ENCODE measurements at regions not wholly inside any gene's neighbourhood (a gene's known extent, or its start where the extent isn't known, plus 50 kb on each side); places are given as distances from the start of the nearest gene placed in this dataset.
A peak's percentile ranks its signal among the peaks of the same experiment; 100 is the strongest.

DNA sequence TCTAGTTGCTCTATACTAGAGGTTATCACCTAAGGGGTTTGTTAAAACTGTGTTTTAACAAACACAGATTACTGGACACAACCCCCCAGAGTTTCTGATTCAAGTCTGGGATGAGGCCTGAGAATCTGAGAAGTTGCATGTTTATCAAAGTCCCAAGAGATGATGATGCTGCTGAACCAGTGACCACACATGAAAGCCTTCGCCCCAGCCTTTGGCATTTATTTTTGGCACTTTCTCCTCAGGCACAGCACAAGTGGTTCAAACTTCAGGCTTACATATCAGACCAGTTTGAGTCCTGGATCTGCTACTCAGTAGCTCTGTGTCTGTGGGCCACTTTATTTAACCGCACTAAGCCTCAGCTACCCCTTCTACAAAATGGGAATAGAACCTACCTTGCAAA, 407.2 kb upstream of the PIK3R1 start:
- H3K4me3 Mint-ChIP-seq: no peak overlapping the region
- H3K27me3 Mint-ChIP-seq: no peaks in the 10 kb centered on the region
- no peak overlapping the region for H3K27ac ChIP-seq (ENCODE audit: low read depth in 1 of 2, low read length in 2 of 2)
- POLR2A ChIA-PET: no interaction called here
- no peaks in the 10 kb centered on the region for H3K4me1 Mint-ChIP-seq (ENCODE audit: low read depth)
- intact Hi-C loops (cut with DNase I, micrococcal nuclease): no loop called here
- no peak overlapping the region for H3K27ac Mint-ChIP-seq
- TF ChIP-seq, protein P1, sequence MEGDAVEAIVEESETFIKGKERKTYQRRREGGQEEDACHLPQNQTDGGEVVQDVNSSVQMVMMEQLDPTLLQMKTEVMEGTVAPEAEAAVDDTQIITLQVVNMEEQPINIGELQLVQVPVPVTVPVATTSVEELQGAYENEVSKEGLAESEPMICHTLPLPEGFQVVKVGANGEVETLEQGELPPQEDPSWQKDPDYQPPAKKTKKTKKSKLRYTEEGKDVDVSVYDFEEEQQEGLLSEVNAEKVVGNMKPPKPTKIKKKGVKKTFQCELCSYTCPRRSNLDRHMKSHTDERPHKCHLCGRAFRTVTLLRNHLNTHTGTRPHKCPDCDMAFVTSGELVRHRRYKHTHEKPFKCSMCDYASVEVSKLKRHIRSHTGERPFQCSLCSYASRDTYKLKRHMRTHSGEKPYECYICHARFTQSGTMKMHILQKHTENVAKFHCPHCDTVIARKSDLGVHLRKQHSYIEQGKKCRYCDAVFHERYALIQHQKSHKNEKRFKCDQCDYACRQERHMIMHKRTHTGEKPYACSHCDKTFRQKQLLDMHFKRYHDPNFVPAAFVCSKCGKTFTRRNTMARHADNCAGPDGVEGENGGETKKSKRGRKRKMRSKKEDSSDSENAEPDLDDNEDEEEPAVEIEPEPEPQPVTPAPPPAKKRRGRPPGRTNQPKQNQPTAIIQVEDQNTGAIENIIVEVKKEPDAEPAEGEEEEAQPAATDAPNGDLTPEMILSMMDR (IDR thresholded peaks at IDR 0.05): no peak
- H3K9me3 ChIP-seq (ENCODE audit: control insufficient read depth in 1 of 2, insufficient read depth in 1 of 2, low read length in 2 of 2): no peaks in the 10 kb centered on the region
- no peaks in the 10 kb centered on the region for H3K36me3 Mint-ChIP-seq (ENCODE audit: low read depth)
- CTCF ChIA-PET: no interaction called here
- no peak for DNase-seq
- no peak overlapping the region for H3K4me3 ChIP-seq (ENCODE audit: low read length)
- no peaks in the 10 kb centered on the region for H3K4me1 ChIP-seq (ENCODE audit: insufficient read depth, low read length)
- ATAC-seq (ENCODE audit: poor library complexity): no peak
- no peaks in the 10 kb centered on the region for H3K27me3 ChIP-seq (ENCODE audit: control insufficient read depth in 1 of 2, insufficient read depth in 2 of 2, low read length in 2 of 2)
- no peaks in the 10 kb centered on the region for H3K36me3 ChIP-seq (ENCODE audit: insufficient read depth, low read length)
- no peaks in the 10 kb centered on the region for H3K9me3 Mint-ChIP-seq

DNA sequence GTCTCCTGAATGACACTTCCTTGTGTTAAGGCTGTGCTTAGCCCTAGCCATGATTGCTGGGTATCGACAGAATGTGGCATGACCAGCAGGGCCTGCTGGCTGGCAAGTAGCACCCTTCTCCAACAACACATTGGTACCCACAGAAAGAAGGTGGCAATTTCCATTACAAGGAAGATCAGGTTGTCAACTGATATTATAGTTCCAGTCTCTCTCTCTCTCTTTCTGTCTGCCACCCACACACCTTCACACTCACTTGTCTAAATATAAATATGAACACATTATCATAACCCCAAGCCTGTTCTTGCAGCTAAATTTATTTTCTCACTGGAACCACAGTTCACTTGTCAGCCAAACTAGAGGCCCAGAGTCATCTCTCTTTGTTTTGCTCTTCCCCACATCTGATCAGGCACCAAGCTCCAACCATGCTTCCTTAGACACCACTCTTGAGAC, 408.1 kb upstream of the PIK3R1 start:
- no peaks in the 10 kb centered on the region for H3K4me1 Mint-ChIP-seq (ENCODE audit: low read depth)
- H3K9me3 Mint-ChIP-seq: no peaks in the 10 kb centered on the region
- Histone ChIP-seq H3K4me3 (ENCODE audit: low read length) (no peak overlapping the region), H3K27ac (ENCODE audit: low read depth in 1 of 2, low read length in 2 of 2) (no peak overlapping the region), H3K36me3 (ENCODE audit: insufficient read depth, low read length) (no peaks in the 10 kb centered on the region), H3K4me1 (ENCODE audit: insufficient read depth, low read length) (no peaks in the 10 kb centered on the region), H3K27me3 (ENCODE audit: control insufficient read depth in 1 of 2, insufficient read depth in 2 of 2, low read length in 2 of 2) (no peaks in the 10 kb centered on the region), H3K9me3 (ENCODE audit: control insufficient read depth in 1 of 2, insufficient read depth in 1 of 2, low read length in 2 of 2) (no peaks in the 10 kb centered on the region)
- intact Hi-C loops (cut with DNase I, micrococcal nuclease): no loop called here
- no peaks in the 10 kb centered on the region for H3K36me3 Mint-ChIP-seq (ENCODE audit: low read depth)
- H3K4me3 Mint-ChIP-seq: no peak overlapping the region
- ChIA-PET CTCF (no interaction called here), POLR2A (no interaction called here)
- TF ChIP-seq, protein P1 (IDR thresholded peaks at IDR 0.05): no peak
- no peak overlapping the region for H3K27ac Mint-ChIP-seq
- ATAC-seq (ENCODE audit: poor library complexity): no peak
- peak in 1 of 14 experiments; percentile 1 for DNase-seq
- no peaks in the 10 kb centered on the region for H3K27me3 Mint-ChIP-seq

DNA sequence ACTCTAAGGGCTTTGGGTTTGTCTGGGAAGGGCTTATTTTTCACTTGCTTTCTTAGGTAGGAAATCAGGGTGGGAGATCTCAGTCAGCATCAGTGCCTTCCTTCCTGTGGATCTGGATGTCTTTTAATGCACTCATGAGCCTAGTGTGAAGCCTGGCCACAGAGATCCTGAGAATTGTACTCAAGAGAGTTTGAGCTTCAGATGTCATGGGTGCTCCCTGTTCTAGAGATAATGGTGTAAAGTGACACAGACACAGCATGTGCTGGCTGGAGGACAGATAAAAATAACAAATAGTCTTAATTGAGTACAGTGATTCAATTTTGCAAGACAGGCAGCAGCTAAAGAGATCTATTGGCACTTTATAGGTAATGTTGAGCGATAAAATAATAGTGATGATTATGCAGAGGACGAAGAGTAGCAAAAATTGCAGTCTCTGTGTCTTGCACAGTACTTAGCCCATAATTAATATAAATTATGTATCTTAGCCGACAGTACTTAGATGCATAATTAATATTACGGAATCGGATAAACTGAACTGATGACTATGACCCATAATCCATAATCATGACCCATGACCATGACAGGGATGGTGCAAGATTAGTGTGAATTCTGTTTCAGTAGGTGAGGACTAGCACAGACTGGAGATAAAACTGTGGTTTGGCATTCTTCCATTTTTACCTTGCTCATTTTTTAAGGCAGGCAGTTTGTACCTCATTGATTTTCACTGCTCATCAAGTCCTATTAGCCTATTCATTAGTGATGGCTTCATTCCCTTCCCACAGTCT, 408.7 kb upstream of the PIK3R1 start:
- Histone ChIP-seq H3K27me3 (ENCODE audit: control insufficient read depth in 1 of 2, insufficient read depth in 2 of 2, low read length in 2 of 2) (no peaks in the 10 kb centered on the region), H3K4me1 (ENCODE audit: insufficient read depth, low read length) (no peaks in the 10 kb centered on the region), H3K9me3 (ENCODE audit: control insufficient read depth in 1 of 2, insufficient read depth in 1 of 2, low read length in 2 of 2) (no peaks in the 10 kb centered on the region), H3K36me3 (ENCODE audit: insufficient read depth, low read length) (no peaks in the 10 kb centered on the region), H3K27ac (ENCODE audit: low read depth in 1 of 2, low read length in 2 of 2) (no peak overlapping the region), H3K4me3 (ENCODE audit: low read length) (no peak overlapping the region)
- H3K36me3 Mint-ChIP-seq (ENCODE audit: low read depth): no peaks in the 10 kb centered on the region
- H3K4me3 Mint-ChIP-seq: no peak overlapping the region
- ATAC-seq (ENCODE audit: poor library complexity): no peak
- ChIA-PET CTCF (no interaction called here), POLR2A (no interaction called here)
- no peaks in the 10 kb centered on the region for H3K9me3 Mint-ChIP-seq
- no peaks in the 10 kb centered on the region for H3K27me3 Mint-ChIP-seq
- no peak overlapping the region for H3K27ac Mint-ChIP-seq
- H3K4me1 Mint-ChIP-seq (ENCODE audit: low read depth): no peaks in the 10 kb centered on the region
- TF ChIP-seq, protein P1 (IDR thresholded peaks at IDR 0.05): no peak
- intact Hi-C loops (cut with DNase I, micrococcal nuclease): no loop called here
- no peak for DNase-seq

Measured in CD4-positive, alpha-beta T cell (primary cell).